HG03039 (cell line): ENCODE measurements at regions not wholly inside any gene's neighbourhood (a gene's known extent, or its start where the extent isn't known, plus 50 kb on each side); places are given as distances from the start of the nearest gene placed in this dataset.
"Not testable (repeated sequence)": the region's sequence is repeated elsewhere in the genome, so short reads cannot be mapped to it uniquely, and the experiment has no call there.

Experiments used
- ATAC-seq: cut with Tn5 transposase; IDR thresholded peaks from one replicate; pipeline ENCODE4 v1.9.1; 2021; ENCODE audit warnings: mild to moderate bottlenecking, moderate library complexity; ENCODE audit not compliant: unreplicated experiment

DNA sequence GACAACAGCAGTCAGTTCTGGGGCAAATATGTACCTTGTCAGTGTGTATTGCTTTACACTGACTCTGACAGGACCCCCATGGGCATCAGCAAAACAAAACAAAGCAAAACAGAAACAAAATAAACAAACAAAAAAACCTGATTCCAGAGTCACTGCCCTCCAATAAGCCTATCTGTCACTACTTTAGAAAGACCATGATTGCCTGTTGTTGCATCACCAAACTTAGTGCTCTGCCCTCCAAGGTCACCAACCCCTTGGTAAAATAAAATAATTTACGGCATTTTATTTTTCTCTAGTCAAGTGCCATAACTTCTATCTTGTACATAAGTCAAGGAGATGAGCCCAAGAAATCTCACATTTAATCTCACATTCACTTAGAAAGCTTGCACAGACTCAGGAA lies 120.9 kb upstream of the ADAMTS3 start:
- ATAC-seq, result no peak

DNA sequence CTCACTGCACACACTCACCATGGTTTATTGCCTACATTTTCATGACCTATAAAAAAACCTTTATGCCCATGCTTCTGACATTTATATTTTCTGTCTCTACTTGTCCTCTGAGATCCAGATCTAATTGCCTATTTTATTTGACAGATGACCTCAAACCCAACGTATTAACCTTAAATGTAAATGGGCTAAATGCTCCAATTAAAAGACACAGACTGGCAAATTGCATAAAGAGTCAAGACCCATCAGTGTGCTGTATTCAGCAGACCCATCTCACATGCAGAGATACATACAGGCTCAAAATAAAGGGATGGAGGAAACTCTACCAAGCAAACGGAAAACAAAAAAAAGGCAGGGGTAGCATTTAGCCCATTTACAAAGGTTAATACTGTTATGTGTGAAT lies 117.4 kb upstream of the ADAMTS3 start:
- ATAC-seq, result not testable (repeated sequence)

DNA sequence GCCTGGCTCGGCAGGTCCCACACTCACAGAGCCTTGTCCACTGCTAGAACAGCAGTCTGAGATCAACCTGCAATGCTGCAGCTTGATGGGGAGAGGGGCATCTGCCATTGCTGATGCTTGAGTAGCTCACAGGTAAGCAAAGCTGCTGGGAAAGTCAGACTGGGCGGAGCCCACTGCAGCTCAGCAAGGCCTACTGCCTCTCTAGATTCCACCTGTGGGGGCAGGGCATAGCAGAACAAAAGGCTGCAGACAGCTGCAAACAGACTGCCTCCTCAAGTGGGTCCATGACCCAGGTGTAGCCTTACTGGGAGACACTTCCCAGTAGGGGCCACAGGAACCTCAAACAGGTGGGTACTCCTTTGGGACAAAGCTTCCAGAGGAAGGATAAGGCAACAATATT lies 110.6 kb upstream of the ADAMTS3 start:
- ATAC-seq, result no peak

DNA sequence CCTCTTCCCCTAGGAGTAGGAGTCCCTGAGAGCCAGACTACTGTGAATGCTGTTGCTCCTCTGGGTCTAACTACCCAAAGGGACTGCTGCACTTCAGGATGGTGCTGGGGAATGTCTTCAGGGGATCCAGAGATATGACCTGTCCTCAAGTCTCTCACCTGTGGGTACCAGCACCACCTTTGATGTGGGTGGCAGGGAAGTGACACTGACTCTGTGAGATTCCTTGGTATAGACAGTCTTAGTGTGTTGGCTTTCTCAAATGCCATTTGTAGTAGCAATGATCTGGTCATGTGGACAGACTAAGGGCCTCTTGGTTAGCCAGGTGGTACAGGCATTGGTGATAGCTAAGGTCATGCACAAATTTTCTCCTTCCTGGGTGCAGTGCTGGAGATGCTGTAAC lies 108.9 kb upstream of the ADAMTS3 start:
- no peak for ATAC-seq

DNA sequence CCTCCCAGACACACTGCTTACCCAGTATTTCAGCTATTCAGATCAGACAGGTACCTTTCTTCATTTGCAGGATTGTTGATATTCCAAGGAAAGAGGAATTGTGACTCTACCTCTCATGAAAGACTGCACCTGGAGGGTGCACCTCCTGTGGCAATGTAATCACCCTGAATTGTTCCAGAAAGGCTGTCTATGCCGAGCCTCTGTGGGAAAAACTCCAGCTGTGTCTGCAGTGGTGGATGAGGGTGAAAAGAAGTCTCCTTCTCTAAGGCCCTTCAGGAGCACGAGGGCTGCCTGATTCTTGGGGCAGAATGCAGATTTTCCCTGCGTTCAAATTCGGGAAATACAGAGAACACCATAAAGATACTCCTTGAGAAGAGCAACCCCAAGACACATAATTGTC lies 108.2 kb upstream of the ADAMTS3 start:
- no peak for ATAC-seq

DNA sequence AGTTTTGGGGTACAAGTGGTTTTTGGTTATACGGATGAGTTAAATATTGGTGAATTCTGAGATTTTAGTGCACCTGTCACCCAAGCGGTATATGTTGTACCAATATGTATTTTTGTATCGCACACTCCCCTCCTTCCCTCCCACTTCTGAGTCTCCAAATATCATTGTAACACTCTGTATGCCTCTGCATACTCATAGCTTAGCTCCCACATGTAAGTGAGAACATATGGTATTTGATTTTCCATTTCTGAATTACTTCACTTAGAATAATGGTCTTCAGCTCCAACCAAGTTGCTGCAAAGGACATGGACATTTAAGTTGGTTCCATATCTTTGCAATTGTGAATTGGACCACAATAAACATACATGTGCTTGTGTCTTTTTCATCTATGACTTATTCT lies 103.0 kb upstream of the ADAMTS3 start:
- ATAC-seq, result no peak

DNA sequence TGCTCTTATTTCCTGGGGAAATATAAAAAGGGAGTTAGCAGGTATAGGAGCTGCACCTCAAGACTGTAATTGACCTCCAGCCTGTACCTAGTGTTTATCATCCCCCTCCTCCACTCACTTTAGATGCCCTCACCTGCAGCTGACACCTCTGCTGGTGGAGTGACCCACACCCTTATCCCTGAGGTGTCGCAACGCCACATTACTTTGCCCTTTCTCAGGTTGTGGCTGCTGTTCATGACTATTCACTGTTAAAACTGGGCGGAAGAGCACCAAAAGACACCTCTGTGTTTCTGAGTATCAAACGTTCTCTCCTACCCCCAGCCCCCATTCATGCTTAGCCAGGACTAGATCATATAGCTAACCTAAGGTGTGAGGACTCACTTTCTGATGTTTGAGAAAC lies 101.5 kb upstream of the ADAMTS3 start:
- ATAC-seq, result no peak

DNA sequence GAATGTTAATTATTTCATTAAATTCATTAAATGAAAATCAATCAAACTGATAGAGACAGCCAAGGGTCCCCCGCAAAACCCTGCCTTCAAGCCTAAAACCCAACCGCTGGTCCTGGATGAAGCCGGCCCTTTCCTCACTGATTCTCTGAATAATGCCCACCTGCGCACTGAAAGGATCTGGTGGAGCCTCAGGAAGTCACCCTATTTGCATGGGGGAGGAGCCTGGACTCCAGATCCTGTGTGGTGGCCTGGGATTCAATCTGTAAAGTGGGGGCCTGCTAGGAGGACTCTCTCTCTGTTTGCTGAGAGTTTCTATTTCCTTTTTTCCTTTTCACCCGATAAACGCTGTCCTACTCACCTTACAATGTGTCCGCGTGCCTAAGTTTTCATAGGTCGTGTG lies 97.9 kb upstream of the ADAMTS3 start:
- no peak for ATAC-seq

DNA sequence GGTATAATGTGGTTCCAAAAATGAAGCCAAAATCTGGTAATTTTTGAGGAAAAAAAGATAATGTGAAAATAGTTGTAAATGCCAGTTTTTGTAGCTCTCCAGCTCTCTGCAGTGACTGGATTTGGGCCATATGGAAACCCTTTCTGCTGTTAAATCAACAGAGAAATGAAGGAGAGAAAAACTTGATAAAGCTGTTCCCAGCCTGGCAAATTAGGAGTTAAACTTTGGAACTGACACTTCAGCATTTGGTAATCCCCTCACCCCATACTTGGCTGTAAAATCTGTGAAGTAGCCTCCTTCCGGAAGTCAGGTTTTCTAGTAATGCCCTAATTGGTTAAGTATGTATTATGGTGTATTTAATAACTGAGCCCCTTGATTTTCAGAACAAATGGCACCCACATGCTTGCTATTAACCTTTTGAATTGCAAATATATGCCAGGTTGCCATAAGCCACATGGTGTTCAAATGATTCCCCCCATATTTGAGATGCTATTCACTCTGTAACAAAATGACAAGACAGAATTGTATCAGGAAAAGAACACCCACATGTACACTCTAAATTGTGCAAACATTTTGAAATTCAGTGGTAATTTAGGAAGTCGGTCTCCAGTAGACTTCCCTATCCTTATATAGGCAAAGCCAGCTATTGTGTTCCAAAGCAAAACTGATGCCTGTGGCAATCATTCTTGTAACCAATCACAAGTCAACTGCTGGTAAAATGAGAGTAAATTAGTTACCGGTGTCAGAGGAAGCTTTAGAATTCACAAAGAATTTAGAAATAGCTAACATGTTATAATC lies 96.3 kb upstream of the ADAMTS3 start:
- no peak for ATAC-seq

DNA sequence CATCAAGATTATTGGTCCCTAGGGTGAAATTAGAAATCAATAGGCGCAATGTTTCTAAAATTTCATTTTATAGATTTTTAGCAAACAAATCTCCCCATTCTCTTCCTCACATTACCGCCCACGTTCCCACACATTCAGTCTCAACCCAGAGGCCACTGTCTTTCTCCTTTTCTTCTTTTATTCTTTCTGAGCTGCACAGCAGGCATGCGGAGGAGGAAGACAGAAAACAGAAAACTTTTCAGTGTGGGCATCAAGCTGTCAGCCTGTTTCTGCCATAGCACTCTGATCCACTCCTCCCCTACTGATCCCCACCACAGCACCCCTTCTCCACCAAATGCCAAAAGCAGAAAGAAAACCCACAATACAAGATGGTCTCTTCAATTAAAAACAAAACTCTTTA lies 94.8 kb upstream of the ADAMTS3 start:
- ATAC-seq, result no peak

DNA sequence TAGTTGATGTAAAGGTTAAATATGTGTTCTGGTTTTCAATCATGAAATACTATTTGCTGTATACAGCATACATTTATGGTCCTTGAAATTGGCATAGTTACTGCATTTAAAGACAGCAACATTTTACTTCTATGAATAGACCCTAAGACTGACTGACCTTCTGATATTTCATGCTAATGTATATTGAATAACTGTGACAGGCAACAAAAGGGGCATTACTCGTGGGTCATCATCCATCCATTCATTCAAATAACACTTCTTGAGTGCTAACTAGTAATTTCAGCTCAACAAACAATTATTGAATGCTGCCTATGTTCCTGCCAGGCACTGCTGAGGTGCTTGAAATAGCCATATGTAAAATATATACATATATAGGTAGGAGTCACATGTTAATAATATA lies 92.8 kb upstream of the ADAMTS3 start:
- ATAC-seq, result no peak

DNA sequence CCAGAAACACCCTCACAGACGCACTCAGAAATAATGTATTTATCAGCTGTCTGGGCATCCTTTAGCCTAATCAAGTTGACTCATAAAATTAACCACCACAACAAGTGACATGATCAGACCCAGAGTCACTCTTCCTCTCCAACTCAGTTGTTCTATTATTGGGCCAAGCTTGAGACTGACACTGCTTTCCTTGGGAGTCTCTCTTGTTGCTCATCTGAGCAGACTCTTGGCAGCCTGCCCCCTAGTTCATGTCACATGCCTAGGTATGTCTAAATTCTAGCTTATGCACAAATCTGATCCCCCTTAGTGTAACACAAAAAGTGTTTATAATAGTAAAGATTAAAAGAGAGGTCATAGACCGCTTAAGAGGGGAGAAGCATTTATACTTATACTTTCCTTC lies 72.6 kb upstream of the ADAMTS3 start:
- no peak for ATAC-seq

DNA sequence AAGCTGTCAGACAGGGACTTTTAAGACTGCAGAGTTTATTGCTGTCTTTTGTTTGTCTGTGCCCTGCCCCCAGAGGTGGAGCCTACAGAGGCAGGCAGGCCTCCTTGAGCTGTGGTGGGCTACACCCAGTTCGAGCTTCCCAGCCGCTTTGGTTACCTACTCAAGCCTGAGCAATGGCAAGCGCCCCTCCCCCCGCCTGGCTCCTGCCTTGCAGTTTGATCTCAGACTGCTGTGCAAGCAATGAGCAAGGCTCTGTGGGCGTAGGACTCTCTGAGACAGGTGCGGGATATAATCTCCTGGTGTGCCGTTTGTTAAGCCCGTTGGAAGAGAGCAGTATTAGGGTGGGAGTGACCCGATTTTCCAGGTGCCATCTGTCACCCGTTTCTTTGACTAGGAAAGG lies 67.8 kb upstream of the ADAMTS3 start:
- not testable (repeated sequence) for ATAC-seq

DNA sequence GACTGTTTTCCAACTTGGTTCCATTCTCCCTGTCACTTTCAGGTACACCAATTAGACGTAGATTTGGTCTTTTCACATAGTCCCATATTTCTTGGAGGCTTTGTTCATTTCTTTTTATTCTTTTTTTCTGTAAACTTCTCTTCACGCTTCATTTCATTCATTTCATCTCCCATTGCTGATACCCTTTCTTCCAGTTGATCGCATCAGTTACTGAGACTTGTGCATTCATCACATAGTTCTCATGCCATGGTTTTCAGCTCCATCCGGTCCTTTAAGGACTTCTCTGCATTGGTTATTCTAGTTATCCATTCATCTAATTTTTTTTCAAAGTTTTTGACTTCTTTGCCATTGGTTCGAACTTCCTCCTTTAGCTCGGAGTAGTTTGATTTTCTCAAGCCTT lies 66.9 kb upstream of the ADAMTS3 start:
- not testable (repeated sequence) for ATAC-seq

DNA sequence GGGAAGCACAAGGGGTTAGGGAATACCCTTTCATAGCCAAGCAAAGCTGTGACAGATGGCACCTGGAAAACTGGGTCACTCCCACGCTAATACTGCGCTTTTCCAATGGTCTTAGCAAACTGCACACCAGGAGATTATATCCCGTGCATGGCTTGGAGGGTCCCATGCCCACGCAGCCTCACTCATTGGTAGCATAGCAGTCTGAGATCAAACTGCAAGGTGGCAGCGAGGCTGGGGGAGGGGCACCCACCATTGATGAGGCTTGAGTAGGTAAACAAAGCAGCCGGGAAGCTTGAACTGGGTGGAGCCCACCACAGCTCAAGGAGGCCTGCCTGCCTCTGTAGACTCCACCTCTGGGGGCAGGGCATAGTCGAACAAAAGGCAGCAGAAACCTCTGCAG lies 63.2 kb upstream of the ADAMTS3 start:
- not testable (repeated sequence) for ATAC-seq

DNA sequence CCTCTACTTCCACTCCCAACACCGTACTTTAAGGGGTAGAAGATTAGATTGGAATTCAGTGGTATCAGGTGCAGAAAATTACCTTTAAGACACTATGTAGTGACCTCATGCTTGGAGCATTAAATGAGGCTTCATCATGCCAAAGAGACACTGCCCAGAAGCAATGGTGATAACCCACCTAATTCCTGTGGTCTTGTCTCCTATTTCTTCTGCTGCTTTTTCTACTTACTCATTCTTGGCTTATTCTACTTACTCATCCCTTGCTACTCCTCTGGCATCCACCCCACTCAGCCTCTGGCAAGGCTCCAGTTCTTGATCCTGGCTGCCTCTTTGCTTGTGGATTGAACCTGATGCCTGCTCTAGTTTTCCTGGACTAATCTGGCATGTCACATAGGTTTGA lies 62.3 kb upstream of the ADAMTS3 start:
- no peak for ATAC-seq

DNA sequence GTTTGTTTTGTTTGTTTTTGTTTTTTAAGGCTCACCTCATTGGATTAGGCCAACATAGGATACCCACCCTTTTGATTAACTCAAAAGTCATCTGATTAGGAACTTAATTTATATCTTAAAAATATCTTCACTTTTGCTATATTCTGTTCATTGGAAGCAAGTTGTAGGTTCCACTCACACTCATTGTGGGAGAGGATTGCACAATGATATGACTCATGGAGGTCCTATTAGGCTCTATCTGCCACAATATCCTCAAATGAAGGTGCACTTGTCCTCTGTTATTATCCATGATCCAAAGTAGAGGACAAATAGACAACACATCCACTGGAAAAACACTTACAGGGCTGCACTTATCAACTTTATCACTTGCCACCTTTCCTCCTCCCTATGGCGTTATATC lies 60.5 kb upstream of the ADAMTS3 start:
- ATAC-seq, result no peak

DNA sequence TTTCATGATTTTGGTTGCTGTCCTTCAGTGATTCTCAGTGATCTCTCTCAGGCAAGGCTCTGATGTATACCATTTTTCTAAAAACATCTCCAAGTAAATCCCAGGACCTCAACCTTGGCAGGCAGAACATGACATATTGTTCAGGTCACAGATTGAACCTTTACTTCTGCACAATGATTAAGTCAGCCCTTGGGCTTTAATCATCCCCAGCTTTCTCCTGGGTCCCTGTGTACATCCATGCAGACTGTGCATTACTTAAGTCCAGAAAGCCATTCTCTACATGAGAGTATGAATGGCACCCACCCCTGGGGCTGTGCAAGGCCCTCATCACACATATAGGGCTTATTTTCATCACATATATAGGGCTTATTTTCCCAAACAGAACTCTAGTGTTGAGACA lies 58.7 kb upstream of the ADAMTS3 start:
- no peak for ATAC-seq
